NCI-H446 (cell line): ENCODE measurements at regions not wholly inside any gene's neighbourhood (a gene's known extent, or its start where the extent isn't known, plus 50 kb on each side); places are given as distances from the start of the nearest gene placed in this dataset.

Experiments used
- DNase-seq, 2 experiments: peaks; one replicate each; lab custom pipeline; 2025; lab: John Stamatoyannopoulos, UW

GRCh38 chr12:126095748-126096510 lies 1030.7 kb downstream of the AACS start:
- DNase-seq: no peak

GRCh38 chr12:126106706-126107105 lies 1041.5 kb downstream of the AACS start:
- no peak for DNase-seq

GRCh38 chr12:126107659-126108058 lies 1042.4 kb downstream of the AACS start:
- no peak for DNase-seq

GRCh38 chr12:126108247-126108646 lies 1043.0 kb downstream of the AACS start:
- DNase-seq: no peak

- DNase-seq: no peak
These were observed 1046.9 kb downstream of the AACS start for GRCh38 chr12:126112141-126112540.

GRCh38 chr12:126112849-126113248 lies 1047.6 kb downstream of the AACS start:
- DNase-seq: no peak

- DNase-seq: no peak
These were observed 1049.2 kb downstream of the AACS start for GRCh38 chr12:126114441-126114840.

GRCh38 chr12:126117502-126117901 lies 1052.3 kb downstream of the AACS start:
- DNase-seq: no peak

- DNase-seq: no peak
These were observed 1074.1 kb downstream of the AACS start for GRCh38 chr12:126139355-126139754.

- no peak for DNase-seq
These were observed 1079.4 kb downstream of the AACS start for GRCh38 chr12:126144603-126145002.

- no peak for DNase-seq
These were observed 1082.1 kb downstream of the AACS start for GRCh38 chr12:126147321-126147720.

- DNase-seq: no peak
These were observed 1091.8 kb downstream of the AACS start for GRCh38 chr12:126156806-126157574.

- DNase-seq: no peak
These were observed 1092.3 kb downstream of the AACS start for GRCh38 chr12:126157575-126157966.

- no peak for DNase-seq
These were observed 1093.9 kb downstream of the AACS start for GRCh38 chr12:126159139-126159538.

- DNase-seq: no peak
These were observed 1095.7 kb downstream of the AACS start for GRCh38 chr12:126160912-126161311.

- no peak for DNase-seq
These were observed 1098.7 kb downstream of the AACS start for GRCh38 chr12:126163984-126164383.

GRCh38 chr12:126171937-126172559 lies 1106.8 kb downstream of the AACS start:
- no peak for DNase-seq

- DNase-seq: no peak
These were observed 1117.5 kb downstream of the AACS start for GRCh38 chr12:126182619-126183236.

- DNase-seq: no peak
These were observed 1119.8 kb downstream of the AACS start for GRCh38 chr12:126185025-126185424.

- no peak for DNase-seq
These were observed 1124.6 kb downstream of the AACS start for GRCh38 chr12:126189856-126190255.

- no peak for DNase-seq
These were observed 1126.0 kb downstream of the AACS start for GRCh38 chr12:126191031-126191891.

GRCh38 chr12:126191949-126192348 lies 1126.7 kb downstream of the AACS start:
- DNase-seq: no peak
